HG03039 (cell line): ENCODE measurements at regions not wholly inside any gene's neighbourhood (a gene's known extent, or its start where the extent isn't known, plus 50 kb on each side); places are given as distances from the start of the nearest gene placed in this dataset.

ENCODE experiments used
- ATAC-seq: cut with Tn5 transposase; IDR thresholded peaks from one replicate; pipeline ENCODE4 v1.9.1; 2021; ENCODE audit warnings: mild to moderate bottlenecking, moderate library complexity; ENCODE audit not compliant: unreplicated experiment

DNA sequence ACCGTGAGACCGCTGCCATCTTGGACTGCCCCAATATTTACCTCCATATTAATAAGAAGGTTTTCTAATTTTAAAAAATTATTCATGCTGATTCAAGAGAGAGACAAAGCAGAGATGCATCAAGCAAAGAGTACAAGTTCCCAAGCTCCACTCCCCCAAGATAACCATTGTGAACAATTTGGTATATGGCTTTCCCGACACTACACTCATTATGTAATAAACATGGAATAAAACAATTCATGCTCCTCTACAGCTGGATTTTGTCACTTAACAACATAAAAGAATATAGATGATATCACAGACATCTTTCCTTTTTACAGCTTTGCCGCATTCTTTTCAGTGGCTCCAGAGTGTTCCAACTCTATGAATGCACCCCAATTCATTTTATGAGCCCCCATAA, 307.6 kb downstream of the FGFR2 start:
- ATAC-seq = no peak

- no peak for ATAC-seq
Measured at GRCh38 chr10:121291376-121291775, 306.9 kb downstream of the FGFR2 start.

GRCh38 chr10:121291823-121292222, 306.4 kb downstream of the FGFR2 start:
- no peak for ATAC-seq

DNA sequence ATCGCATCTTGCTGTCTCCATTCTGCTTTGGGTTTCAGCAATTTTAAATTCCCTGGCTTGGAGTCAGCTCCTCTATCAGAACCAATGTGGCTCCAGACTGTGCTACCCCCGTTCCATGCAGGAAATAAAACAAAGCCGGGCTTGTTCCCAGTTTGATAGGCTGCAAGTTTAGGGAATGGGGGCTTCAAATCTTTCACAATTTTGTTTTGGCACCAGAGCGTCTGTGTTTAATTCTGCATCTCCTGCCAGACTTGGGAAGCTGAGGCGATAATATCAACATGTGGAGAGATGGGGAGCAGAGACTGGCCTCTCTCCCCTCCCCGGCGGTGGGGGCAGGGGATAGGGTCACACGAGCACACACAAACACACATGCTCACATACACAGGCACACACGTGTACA, 305.9 kb downstream of the FGFR2 start:
- ATAC-seq = no peak

- no peak for ATAC-seq
Measured at GRCh38 chr10:121293110-121293509, 305.1 kb downstream of the FGFR2 start.

DNA sequence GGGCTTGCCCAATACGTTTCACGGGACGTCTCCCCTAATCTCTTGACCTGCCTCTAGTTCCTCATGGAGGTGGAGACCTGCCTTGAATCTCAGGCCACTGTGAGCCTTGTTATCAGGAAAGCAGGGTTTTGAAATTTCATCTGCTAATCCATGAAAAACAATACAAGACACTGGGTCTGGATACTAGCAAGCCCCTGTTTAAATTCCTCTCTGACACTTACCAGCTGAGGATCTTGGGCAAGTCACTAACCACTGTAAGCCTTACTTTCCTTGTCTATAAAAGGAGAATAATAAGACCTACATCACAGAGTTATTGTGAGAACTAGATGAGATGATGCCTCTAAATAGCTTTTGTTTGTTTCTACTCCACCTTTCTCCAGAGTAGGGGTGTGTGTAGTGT, 303.6 kb downstream of the FGFR2 start:
- ATAC-seq = no peak

DNA sequence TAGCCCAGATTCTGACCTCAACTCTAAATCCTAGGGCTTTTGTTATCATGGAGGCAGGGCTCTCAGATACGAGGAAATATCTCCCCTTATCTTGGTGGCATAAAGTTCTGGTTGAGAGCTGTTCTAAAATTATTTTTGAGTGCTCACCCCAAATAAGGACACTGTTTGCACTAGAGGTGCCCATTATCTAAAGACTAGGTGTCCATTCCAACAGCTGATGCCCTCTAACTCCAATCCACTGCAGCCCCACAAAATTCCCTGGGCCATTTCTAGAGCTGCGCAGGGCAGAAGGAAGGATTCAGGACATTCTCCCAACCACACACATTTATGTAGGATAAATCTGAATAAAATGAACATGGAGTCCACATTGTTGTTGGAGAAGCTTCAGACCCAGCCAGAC, 301.9 kb downstream of the FGFR2 start:
- no peak for ATAC-seq

DNA sequence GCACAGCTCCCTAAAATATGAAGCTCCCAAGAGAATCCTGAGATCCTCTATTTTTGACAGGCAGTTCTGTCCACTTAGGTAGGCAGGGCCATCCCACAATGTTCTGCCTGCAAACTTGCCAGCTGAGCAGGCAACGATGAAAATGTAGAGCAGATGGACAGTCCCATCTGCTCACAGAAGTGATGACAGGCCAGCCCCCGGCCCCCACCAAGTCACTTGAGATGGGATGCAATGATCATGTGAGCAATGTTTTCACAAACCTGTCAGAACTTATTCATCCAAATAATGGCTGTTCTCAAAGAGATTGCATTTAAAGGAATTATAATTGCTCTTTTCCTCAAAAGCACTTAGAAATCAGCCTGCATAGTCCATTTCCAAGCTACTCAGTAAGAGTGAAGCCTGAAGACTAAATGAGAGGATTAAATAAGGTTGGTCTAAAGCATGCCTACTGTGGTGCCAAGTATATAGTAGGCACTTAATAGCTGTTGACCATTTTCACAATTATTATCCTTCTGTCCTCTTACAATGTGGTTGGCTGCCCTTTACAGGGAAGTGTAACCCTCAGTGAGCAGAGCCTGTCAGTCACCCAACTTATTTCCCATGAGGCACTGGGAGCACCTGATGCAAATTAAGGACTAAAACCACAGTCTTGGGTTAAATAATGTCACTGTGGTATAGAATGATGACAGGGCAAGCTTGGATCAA, 301.2 kb downstream of the FGFR2 start:
- no peak for ATAC-seq

- no peak for ATAC-seq
Measured at GRCh38 chr10:121300723-121301122, 297.5 kb downstream of the FGFR2 start.

- ATAC-seq = no peak
Measured at GRCh38 chr10:121302541-121303180, 295.6 kb downstream of the FGFR2 start.

DNA sequence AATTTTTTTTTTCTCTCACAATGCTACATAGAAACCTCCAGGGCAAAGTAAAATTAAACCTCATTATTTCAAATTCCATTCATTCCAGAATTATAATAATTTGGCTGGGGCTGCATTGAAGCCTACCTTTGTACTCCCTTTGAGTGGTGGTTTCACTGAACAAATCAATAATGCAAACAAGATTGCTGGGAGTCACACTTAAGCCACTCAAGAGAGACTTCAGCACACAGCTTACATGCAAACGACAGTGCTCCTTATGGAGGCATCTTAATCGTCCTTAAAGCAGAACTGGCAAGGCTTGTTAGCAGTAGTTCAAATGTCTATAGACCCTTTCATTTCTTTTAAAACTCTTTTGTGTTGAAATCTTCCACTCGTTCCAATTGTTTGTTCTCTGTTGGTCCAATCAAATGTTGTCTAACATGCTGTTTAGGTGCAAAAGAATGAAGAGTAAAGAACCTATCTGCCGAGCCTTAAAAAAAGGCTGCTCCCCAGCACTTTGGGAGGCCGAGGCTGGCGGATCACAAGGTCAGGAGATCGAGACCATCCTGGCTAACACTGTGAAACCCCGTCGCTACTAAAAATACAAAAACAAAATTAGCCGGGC, 294.9 kb downstream of the FGFR2 start:
- ATAC-seq = no peak

DNA sequence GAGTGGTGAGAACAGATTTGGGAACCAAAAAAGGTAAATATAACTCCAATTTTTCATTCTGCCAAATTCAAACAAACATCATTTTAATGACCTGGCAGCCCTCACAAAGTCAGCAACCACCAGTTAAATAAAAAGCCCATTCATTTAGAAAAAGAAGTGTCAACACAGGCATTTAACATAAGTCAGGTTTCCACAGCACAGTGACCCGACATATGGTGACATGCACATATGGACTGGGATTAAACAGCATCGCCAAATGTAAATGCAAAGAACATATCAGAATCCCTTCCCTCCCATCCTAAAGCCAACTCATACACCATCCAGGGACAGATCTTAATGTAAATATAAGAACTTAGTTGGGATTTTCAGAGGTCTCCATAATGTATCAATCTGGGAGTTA, 293.2 kb downstream of the FGFR2 start:
- ATAC-seq = no peak

- ATAC-seq = no peak
Measured at GRCh38 chr10:121306159-121306673, 292.0 kb downstream of the FGFR2 start.

GRCh38 chr10:121307411-121307980, 290.7 kb downstream of the FGFR2 start:
- ATAC-seq = no peak

DNA sequence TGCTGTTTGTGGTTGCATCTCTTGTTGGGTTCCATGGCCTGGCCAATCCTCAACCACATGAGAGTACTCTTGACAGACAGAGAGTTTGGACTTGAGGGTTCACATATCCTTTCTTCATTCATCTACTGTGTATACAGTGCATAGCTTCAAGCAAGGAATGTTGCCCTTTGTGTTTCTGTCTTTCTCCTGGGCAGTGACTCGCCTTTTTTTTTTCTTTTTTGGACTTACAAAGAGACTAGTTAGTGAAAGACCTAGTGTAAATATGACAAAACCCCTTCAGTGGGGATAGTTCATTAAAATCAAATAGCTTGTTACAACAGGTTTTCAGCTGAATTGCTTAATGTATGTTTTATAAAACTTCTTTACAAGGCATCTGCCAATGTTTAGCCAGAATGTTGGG, 290.2 kb downstream of the FGFR2 start:
- no peak for ATAC-seq

GRCh38 chr10:121309164-121309563, 289.1 kb downstream of the FGFR2 start:
- no peak for ATAC-seq

GRCh38 chr10:121310151-121310711, 288.0 kb downstream of the FGFR2 start:
- no peak for ATAC-seq

GRCh38 chr10:121311812-121312443, 286.3 kb downstream of the FGFR2 start:
- no peak for ATAC-seq

- no peak for ATAC-seq
Measured at GRCh38 chr10:121312587-121312986, 285.7 kb downstream of the FGFR2 start.

DNA sequence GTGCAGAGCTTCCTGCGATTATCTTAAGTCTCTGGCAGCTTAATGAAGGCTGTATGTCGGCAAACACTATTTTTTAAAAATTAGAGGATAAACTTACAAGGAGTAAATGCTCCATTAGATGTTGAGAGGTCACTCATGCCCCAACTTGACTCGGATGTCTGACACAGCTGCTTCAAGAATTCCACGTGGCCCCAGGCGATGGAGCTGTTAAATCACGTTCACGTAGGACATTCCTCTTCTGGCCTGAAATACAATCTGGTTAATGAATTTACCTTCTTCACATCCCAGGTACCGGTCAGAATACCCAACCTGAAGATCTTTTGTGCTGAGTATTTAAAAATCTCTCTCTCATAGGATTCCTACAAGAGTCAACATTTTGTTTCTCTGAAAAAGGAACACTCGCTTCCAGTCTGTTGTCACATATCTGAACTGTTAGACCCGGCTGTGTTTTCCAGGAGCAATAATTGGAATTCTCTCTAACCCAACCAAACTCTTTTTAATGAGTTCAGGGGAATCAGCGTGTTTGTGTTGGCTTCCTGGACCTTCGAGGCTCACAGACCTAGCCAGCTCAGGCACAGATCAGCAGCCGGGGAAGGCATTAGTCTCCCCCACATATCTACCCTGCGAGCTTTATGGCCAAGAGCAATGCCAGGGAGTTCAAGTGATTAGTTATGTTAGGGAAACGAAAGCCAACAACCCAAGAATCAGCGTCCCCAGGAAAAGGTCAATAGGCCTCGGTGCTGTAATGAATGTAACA, 284.9 kb downstream of the FGFR2 start:
- ATAC-seq = no peak
